ENCODE measurements at regions not wholly inside any gene's neighbourhood (a gene's known extent, or its start where the extent isn't known, plus 50 kb on each side); places are given as distances from the start of the nearest gene placed in this dataset.

DNA sequence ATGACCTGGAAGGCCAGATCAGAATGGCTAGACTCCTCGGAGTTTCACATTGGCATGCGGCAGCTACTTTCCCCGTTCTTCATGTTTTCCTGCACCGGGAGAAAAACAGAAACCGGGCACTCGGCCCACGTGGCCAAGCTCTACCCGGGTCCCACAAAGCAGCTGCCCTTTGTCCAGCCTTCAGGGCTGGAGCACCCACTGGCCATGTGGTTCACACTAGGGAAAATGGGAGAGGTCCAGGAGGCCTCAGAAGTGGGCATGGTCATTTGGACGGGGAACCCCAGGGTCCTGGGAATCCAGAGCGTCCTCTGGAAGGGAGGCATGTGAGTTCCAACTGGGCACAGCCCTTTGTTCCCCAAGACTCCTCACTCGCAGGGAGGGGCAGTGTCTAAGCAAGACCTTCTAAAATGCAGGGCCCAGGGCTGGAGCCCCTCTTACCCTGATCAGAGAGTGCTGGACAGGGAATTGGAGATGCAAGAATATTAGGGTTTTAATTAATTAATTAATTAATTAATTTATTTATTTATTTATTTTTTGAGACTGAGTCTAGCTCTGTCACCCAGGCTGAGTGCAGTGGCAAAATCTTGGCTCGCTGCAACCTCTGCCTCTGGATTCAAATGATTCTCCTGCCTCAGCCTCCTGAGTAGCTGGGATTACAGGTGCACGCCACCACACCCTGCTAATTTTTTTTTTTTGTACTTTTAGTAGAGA, 97.2 kb upstream of the CPEB4 start:
- TF ChIP-seq RAD21 (IDR thresholded peaks at IDR 0.05; ENCODE audit: low read depth) (no peak), ZBTB7A (IDR thresholded peaks at IDR 0.05; ENCODE audit: low read depth) (no peak)

DNA sequence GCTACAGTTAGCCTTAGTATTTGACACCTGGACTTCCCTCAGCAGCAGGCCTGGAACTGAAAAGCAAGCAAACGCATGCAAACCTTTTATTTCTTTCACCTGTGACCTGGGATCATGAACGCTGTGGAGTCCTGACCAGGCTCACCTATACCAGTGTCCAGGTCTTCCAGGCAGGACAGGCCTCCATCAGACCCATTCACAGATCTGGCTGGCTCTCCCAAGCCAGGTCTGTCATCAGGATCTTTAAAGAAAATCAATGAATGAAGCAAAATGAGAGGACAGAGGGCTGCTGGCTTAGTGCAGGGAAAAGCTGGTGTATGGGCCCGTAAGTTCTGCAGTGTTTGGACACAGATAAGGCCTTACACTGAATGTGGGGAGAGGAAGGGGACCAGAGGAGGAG, 96.3 kb upstream of the CPEB4 start:
- TF ChIP-seq TEAD4 (IDR thresholded peaks at IDR 0.05) = no peak
- no peak for TF ChIP-seq TCF12 (IDR thresholded peaks at IDR 0.05; ENCODE audit: low read depth)
- TF ChIP-seq, protein P1, sequence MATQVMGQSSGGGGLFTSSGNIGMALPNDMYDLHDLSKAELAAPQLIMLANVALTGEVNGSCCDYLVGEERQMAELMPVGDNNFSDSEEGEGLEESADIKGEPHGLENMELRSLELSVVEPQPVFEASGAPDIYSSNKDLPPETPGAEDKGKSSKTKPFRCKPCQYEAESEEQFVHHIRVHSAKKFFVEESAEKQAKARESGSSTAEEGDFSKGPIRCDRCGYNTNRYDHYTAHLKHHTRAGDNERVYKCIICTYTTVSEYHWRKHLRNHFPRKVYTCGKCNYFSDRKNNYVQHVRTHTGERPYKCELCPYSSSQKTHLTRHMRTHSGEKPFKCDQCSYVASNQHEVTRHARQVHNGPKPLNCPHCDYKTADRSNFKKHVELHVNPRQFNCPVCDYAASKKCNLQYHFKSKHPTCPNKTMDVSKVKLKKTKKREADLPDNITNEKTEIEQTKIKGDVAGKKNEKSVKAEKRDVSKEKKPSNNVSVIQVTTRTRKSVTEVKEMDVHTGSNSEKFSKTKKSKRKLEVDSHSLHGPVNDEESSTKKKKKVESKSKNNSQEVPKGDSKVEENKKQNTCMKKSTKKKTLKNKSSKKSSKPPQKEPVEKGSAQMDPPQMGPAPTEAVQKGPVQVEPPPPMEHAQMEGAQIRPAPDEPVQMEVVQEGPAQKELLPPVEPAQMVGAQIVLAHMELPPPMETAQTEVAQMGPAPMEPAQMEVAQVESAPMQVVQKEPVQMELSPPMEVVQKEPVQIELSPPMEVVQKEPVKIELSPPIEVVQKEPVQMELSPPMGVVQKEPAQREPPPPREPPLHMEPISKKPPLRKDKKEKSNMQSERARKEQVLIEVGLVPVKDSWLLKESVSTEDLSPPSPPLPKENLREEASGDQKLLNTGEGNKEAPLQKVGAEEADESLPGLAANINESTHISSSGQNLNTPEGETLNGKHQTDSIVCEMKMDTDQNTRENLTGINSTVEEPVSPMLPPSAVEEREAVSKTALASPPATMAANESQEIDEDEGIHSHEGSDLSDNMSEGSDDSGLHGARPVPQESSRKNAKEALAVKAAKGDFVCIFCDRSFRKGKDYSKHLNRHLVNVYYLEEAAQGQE (IDR thresholded peaks at IDR 0.05; ENCODE audit: low read depth) = no peak
- TF ChIP-seq ZBTB7A (IDR thresholded peaks at IDR 0.05; ENCODE audit: low read depth) = no peak
- TF ChIP-seq, protein P2, sequence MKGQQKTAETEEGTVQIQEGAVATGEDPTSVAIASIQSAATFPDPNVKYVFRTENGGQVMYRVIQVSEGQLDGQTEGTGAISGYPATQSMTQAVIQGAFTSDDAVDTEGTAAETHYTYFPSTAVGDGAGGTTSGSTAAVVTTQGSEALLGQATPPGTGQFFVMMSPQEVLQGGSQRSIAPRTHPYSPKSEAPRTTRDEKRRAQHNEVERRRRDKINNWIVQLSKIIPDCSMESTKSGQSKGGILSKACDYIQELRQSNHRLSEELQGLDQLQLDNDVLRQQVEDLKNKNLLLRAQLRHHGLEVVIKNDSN (IDR thresholded peaks at IDR 0.05) = no peak
- no peak for TF ChIP-seq EP300 (IDR thresholded peaks at IDR 0.05; ENCODE audit: borderline replicate concordance)
- no peak for TF ChIP-seq FOXM1 (IDR thresholded peaks at IDR 0.05; ENCODE audit: borderline replicate concordance, low read depth)
- no peak for TF ChIP-seq YY1 (IDR thresholded peaks at IDR 0.05; ENCODE audit: low read depth)
- no peak for TF ChIP-seq EGR1 (IDR thresholded peaks at IDR 0.05)
- TF ChIP-seq RAD21 (IDR thresholded peaks at IDR 0.05; ENCODE audit: low read depth) = no peak
- TF ChIP-seq, protein P3, sequence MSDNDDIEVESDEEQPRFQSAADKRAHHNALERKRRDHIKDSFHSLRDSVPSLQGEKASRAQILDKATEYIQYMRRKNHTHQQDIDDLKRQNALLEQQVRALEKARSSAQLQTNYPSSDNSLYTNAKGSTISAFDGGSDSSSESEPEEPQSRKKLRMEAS (IDR thresholded peaks at IDR 0.05) = no peak
- no peak for TF ChIP-seq TAF1 (IDR thresholded peaks at IDR 0.05; ENCODE audit: low read depth)
- TF ChIP-seq NFIC (IDR thresholded peaks at IDR 0.05) = no peak
- no peak for TF ChIP-seq CREB1 (IDR thresholded peaks at IDR 0.05; ENCODE audit: low read depth)
- no peak for TF ChIP-seq CEBPB (IDR thresholded peaks at IDR 0.05)

DNA sequence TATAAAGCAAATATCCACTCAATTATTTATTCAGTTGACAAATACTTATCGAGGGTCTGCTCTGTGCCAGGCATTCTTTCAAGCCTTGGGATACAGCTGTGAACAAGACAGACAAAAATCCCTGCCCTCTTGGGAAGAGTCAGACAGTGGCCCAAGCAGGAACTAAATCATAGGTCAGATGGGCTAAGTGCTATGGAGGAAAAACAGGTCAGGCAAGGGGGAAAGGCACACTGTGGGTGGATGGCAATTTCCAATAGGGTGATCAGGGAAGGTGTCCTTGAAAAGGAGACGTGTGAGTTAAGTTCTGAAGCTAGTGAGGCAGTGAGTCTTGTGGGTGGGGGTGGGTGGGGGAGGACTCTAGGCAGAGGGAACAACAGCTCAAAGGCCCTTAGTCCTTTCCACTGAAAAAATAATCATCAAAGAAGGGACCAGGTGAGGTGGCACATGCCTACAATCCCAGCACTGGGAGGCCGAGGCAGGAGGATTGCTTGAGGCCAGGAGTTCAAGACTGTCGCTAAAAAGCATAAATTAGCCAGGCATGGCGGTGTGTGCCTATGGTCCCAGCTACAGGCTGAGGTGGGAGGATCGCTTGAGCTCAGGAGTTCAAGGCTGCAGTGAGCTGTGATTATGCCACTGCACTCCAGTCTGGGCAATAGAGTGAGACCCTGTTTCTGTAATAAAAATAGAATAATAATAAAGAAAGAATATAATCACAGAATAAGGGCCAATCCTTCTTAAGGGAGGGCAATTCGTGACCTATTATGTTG, 95.2 kb upstream of the CPEB4 start:
- TF ChIP-seq EGR1 (IDR thresholded peaks at IDR 0.05) = no peak
- TF ChIP-seq YY1 (IDR thresholded peaks at IDR 0.05; ENCODE audit: low read depth) = no peak
- no peak for TF ChIP-seq FOXM1 (IDR thresholded peaks at IDR 0.05; ENCODE audit: borderline replicate concordance, low read depth)
- TF ChIP-seq, protein P3 (IDR thresholded peaks at IDR 0.05) = no peak
- TF ChIP-seq ZBTB7A (IDR thresholded peaks at IDR 0.05; ENCODE audit: low read depth) = no peak
- TF ChIP-seq CREB1 (IDR thresholded peaks at IDR 0.05; ENCODE audit: low read depth) = no peak
- no peak for TF ChIP-seq TCF12 (IDR thresholded peaks at IDR 0.05; ENCODE audit: low read depth)
- TF ChIP-seq NFIC (IDR thresholded peaks at IDR 0.05) = no peak
- TF ChIP-seq CEBPB (IDR thresholded peaks at IDR 0.05) = no peak
- TF ChIP-seq RAD21 (IDR thresholded peaks at IDR 0.05; ENCODE audit: low read depth) = no peak
- TF ChIP-seq, protein P1 (IDR thresholded peaks at IDR 0.05; ENCODE audit: low read depth) = no peak
- no peak for TF ChIP-seq TAF1 (IDR thresholded peaks at IDR 0.05; ENCODE audit: low read depth)
- no peak for TF ChIP-seq EP300 (IDR thresholded peaks at IDR 0.05; ENCODE audit: borderline replicate concordance)

DNA sequence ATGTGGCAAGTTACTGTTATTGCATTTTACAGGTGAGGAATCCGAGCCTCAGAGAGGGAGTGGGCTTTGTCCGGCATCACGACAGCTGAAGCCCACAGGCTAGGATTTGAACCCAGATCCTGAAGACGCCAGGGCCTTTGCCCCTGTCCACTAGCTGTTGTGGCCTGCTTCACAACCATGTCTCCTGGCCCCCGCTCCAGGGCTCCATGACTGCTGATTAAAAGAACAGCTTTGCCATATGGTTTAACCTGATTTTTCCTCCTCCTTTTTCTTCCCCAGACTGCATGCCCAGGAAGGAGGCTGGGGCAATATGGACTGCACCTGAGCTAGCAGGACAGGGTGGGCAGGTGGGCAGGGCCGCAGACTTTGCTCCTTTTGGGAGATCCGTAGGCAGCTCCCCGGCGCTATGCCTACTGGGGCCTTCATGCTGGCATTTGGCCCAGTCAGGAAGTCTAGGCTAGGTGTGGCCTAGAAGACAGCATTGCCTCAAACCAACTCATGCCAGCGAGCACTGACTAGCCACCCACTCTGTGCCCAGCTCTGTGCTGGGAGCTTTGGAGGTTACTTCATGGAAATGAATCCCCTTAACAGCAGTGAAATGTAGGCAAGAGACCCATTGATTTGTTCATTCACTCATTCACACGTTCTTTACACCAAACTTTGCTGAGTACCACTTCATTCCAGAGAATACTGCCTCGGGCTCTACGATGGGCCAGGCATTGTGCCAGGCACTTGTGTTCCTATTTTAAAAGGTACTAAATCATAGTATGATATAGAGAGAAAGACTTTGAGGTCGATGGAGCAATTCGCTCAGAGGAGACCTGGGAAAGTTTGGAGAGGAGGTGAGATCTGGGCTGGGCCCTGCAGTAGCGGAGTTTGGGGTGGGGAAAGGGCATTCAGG, 94.3 kb upstream of the CPEB4 start:
- TF ChIP-seq EGR1 (IDR thresholded peaks at IDR 0.05) = no peak
- no peak for TF ChIP-seq YY1 (IDR thresholded peaks at IDR 0.05; ENCODE audit: low read depth)

DNA sequence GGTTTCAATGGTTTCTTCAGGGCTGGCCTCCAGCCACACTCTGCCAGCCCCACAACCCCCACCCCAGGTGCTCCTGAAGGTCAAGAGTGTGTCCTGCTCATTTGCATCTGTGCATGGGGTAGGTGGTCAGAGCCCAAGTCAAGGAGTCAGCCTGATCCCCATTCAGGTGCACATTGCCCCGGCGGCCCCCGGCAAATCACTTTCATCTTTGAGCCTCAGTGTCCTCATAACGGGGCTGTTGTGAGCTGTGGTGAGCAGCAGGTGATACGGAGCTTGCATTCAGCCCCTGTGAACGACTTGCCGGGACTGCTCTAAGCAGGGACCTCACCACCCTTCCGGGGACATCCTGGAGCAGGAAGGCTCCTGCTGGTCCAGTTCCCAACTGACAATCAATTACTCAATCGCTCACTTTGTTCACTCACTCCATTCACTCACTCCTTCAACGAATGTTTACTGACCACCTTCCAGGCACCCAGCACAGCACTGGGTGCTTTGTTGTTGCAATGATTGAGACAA, 93.2 kb upstream of the CPEB4 start:
- TF ChIP-seq TCF12 (IDR thresholded peaks at IDR 0.05; ENCODE audit: low read depth) (no peak), NFIC (IDR thresholded peaks at IDR 0.05) (no peak), EP300 (IDR thresholded peaks at IDR 0.05; ENCODE audit: borderline replicate concordance) (no peak), TAF1 (IDR thresholded peaks at IDR 0.05; ENCODE audit: low read depth) (no peak), FOXM1 (IDR thresholded peaks at IDR 0.05; ENCODE audit: borderline replicate concordance, low read depth) (no peak), YY1 (IDR thresholded peaks at IDR 0.05; ENCODE audit: low read depth) (no peak), TEAD4 (IDR thresholded peaks at IDR 0.05) (no peak), RAD21 (IDR thresholded peaks at IDR 0.05; ENCODE audit: low read depth) (no peak), CREB1 (IDR thresholded peaks at IDR 0.05; ENCODE audit: low read depth) (no peak), CEBPB (IDR thresholded peaks at IDR 0.05) (no peak), ZBTB7A (IDR thresholded peaks at IDR 0.05; ENCODE audit: low read depth) (no peak), EGR1 (IDR thresholded peaks at IDR 0.05) (no peak)
- TF ChIP-seq, protein P2 (IDR thresholded peaks at IDR 0.05) = no peak
- TF ChIP-seq, protein P3 (IDR thresholded peaks at IDR 0.05) = no peak
- TF ChIP-seq, protein P1 (IDR thresholded peaks at IDR 0.05; ENCODE audit: low read depth) = no peak
